LNCaP clone FGC (cell line): ENCODE measurements at regions not wholly inside any gene's neighbourhood (a gene's known extent, or its start where the extent isn't known, plus 50 kb on each side); places are given as distances from the start of the nearest gene placed in this dataset.
"Not testable (repeated sequence)": the region's sequence is repeated elsewhere in the genome, so short reads cannot be mapped to it uniquely, and the experiment has no call there.

Source experiments
- DNase-seq: peaks from one replicate; pipeline ENCODE4 v3.0.0-alpha.2; 2011; ENCODE audit warnings: low read depth
- H3K4me3 ChIP-seq: 2 replicates; pipeline ENCODE4 v1.5.1; 2011; ENCODE audit warnings: mild to moderate bottlenecking, low read depth, low read length, control low read depth
- CTCF ChIP-seq: IDR thresholded peaks from 2 replicates; pipeline ENCODE4 v1.5.1; 2012; ENCODE audit warnings: mild to moderate bottlenecking; ENCODE audit not compliant: control insufficient read depth, insufficient read depth; ENCODE audit errors: extremely low read depth

- H3K4me3 ChIP-seq: no peak overlapping the region
- TF ChIP-seq CTCF: no peak
- DNase-seq: no peak
These were observed 589.8 kb downstream of the DMRTA1 start for GRCh38 chr9:23036416-23036815.

- no peak for TF ChIP-seq CTCF
- H3K4me3 ChIP-seq: no peak overlapping the region
- no peak for DNase-seq
These were observed 592.8 kb downstream of the DMRTA1 start for GRCh38 chr9:23039402-23039801.

- no peak for TF ChIP-seq CTCF
- no peak for DNase-seq
- no peak overlapping the region for H3K4me3 ChIP-seq
These were observed 594.8 kb downstream of the DMRTA1 start for GRCh38 chr9:23041466-23041865.

- H3K4me3 ChIP-seq: no peak overlapping the region
- no peak for TF ChIP-seq CTCF
- no peak for DNase-seq
These were observed 597.9 kb downstream of the DMRTA1 start for GRCh38 chr9:23044549-23044948.

- H3K4me3 ChIP-seq, DNase-seq: not testable (repeated sequence)
These were observed 599.4 kb downstream of the DMRTA1 start for GRCh38 chr9:23046026-23046425.

GRCh38 chr9:23050548-23050947, 603.9 kb downstream of the DMRTA1 start:
- no peak overlapping the region for H3K4me3 ChIP-seq
- TF ChIP-seq CTCF: no peak
- DNase-seq: no peak

GRCh38 chr9:23073136-23073535, 626.5 kb downstream of the DMRTA1 start:
- no peak for DNase-seq

More at GRCh38 chr9:23073136-23073535, 626.5 kb downstream of the DMRTA1 start:
- no peak overlapping the region for H3K4me3 ChIP-seq
- no peak for TF ChIP-seq CTCF
